Sigmoid colon (tissue), 6 donors: ENCODE measurements at regions not wholly inside any gene's neighbourhood (a gene's known extent, or its start where the extent isn't known, plus 50 kb on each side); places are given as distances from the start of the nearest gene placed in this dataset.
"Not testable (repeated sequence)": the region's sequence is repeated elsewhere in the genome, so short reads cannot be mapped to it uniquely, and the experiment has no call there.

Experiments
- DNase-seq: peaks from one replicate; pipeline ENCODE4 v3.0.0-alpha.2; 2019
- H3K27ac ChIP-seq, 4 donors: fragments of 200-600 bp; sonication (generic); one replicate each; pipeline ENCODE4 v1.5.1; 2016 to 2019; ENCODE audit warnings: mild to moderate bottlenecking in 1 of 4
- H3K27me3 ChIP-seq, 3 donors: fragments of 200-600 bp; sonication (generic); one replicate each; pipeline ENCODE4 v1.5.1; 2019; ENCODE audit warnings: mild to moderate bottlenecking in 1 of 3
- H3K36me3 ChIP-seq, 4 donors: fragments of 200-600 bp; sonication (generic); one replicate each; pipeline ENCODE4 v1.5.1; 2016 to 2019
- H3K4me1 ChIP-seq, 4 donors: fragments of 200-600 bp; sonication (generic); one replicate each; pipeline ENCODE4 v1.5.1; 2017 to 2019
- H3K4me3 ChIP-seq, 4 donors: fragments of 200-600 bp; sonication (generic); one replicate each; pipeline ENCODE4 v1.5.1; 2017 to 2019; ENCODE audit warnings: mild to moderate bottlenecking in 2 of 4, moderate library complexity in 1 of 4
- H3K9me3 ChIP-seq, 4 donors: fragments of 200-600 bp in 3 of 4; sonication (generic) in 3 of 4; one replicate each; pipeline versions ENCODE4 v1.5.1 to v1.6.1; 2013 to 2019
- CTCF ChIP-seq, 4 experiments: fragments of 450-650 bp in 3 of 4; fragments of 200-600 bp in 1 of 4; IDR thresholded peaks; one replicate each; pipeline ENCODE4 v1.5.1; 2016 to 2019; ENCODE audit warnings: antibody characterized with exemption in 4 of 4, mild to moderate bottlenecking in 3 of 4, moderate library complexity in 2 of 4
- EP300 ChIP-seq, 4 donors: sonication (generic); formaldehyde crosslinking; IDR thresholded peaks; one replicate each; pipeline ENCODE4 v1.6.1; 2017; ENCODE audit warnings: antibody characterized with exemption in 4 of 4
- POLR2A ChIP-seq, 2 donors: fragments of 450-650 bp; IDR thresholded peaks; one replicate each; pipeline ENCODE4 v1.6.1; 2016; ENCODE audit warnings: antibody characterized with exemption in 2 of 2, mild to moderate bottlenecking in 2 of 2, moderate library complexity in 2 of 2
- POLR2AphosphoS5 ChIP-seq, 4 donors: sonication (generic); formaldehyde crosslinking; IDR thresholded peaks; one replicate each; pipeline ENCODE4 v1.6.1; 2017; ENCODE audit warnings: antibody characterized with exemption in 4 of 4
- WGBS, 2 donors: extraction: QIAGEN DNeasy Blood & Tissue Kit; methylation state at CpG; one replicate each; pipeline ENCODE4 v1.1.7; 2013; 5-methylcytosine and 5-hydroxymethylcytosine counted together
- intact Hi-C: fragments of 100-400 bp; cut with DNase I; formaldehyde crosslinking; loops from one replicate; pipeline ENCODE4 v1.15.1; 2023
- donor health status: healthy with polysubstance abuse.
- donor health status: healthy.

- intact Hi-C loops = no loop called here
- DNase-seq = no peak
- TF ChIP-seq POLR2A (IDR thresholded peaks at IDR 0.05) (no peak), EP300 (IDR thresholded peaks at IDR 0.05) (no peak), POLR2AphosphoS5 (IDR thresholded peaks at IDR 0.05) (no peak), CTCF (IDR thresholded peaks at IDR 0.05) (no peak)
- 58 to 75% methylated on average over 4 of the region's 4 CpGs for WGBS, 2 donors
- Histone ChIP-seq H3K4me1 (no peaks in the 10 kb centered on the region), H3K27me3 (no peaks in the 10 kb centered on the region), H3K9me3 (no peaks in the 10 kb centered on the region), H3K27ac (no peak overlapping the region), H3K4me3 (no peak overlapping the region), H3K36me3 (no peaks in the 10 kb centered on the region)
Measured at GRCh38 chr2:59824314-59824713, 729.1 kb downstream of the BCL11A start.

GRCh38 chr2:59816075-59816474 lies 737.4 kb downstream of the BCL11A start:
- no peaks in the 10 kb centered on the region for H3K36me3 ChIP-seq
- intact Hi-C loops = no loop called here
- no peaks in the 10 kb centered on the region for H3K4me1 ChIP-seq
- DNase-seq = no peak
- 91 to 92% methylated on average over 1 of the region's 1 CpG for WGBS, 2 donors
- no peaks in the 10 kb centered on the region for H3K27me3 ChIP-seq
- H3K4me3 ChIP-seq = no peak overlapping the region
- no peak for TF ChIP-seq EP300 (IDR thresholded peaks at IDR 0.05)
- TF ChIP-seq CTCF (IDR thresholded peaks at IDR 0.05) = no peak
- TF ChIP-seq POLR2A (IDR thresholded peaks at IDR 0.05) = no peak
- TF ChIP-seq POLR2AphosphoS5 (IDR thresholded peaks at IDR 0.05) = no peak
- H3K27ac ChIP-seq = no peak overlapping the region
- H3K9me3 ChIP-seq = no peaks in the 10 kb centered on the region

- DNase-seq, H3K27me3 ChIP-seq, intact Hi-C loops, H3K4me3 ChIP-seq, H3K9me3 ChIP-seq, H3K27ac ChIP-seq, H3K36me3 ChIP-seq: not testable (repeated sequence)
- H3K4me1 ChIP-seq = peaks cover 0 to 10% (median 0%) of the 10 kb centered on the region in 4 donors
- 18 to 77% methylated on average over 2 of the region's 2 CpGs for WGBS, 2 donors
Measured at GRCh38 chr2:59810283-59810682, 743.2 kb downstream of the BCL11A start.

GRCh38 chr2:59806486-59806885 lies 747.0 kb downstream of the BCL11A start:
- TF ChIP-seq POLR2A (IDR thresholded peaks at IDR 0.05) (no peak), EP300 (IDR thresholded peaks at IDR 0.05) (no peak), CTCF (IDR thresholded peaks at IDR 0.05) (no peak), POLR2AphosphoS5 (IDR thresholded peaks at IDR 0.05) (no peak)

GRCh38 chr2:59804732-59805131 lies 748.7 kb downstream of the BCL11A start:
- 18 to 60% methylated on average over 6 of the region's 6 CpGs for WGBS, 2 donors
- no peak for DNase-seq
- peaks cover 0 to 6% (median 0%) of the 10 kb centered on the region in 4 donors for H3K9me3 ChIP-seq
- no peak for TF ChIP-seq POLR2AphosphoS5 (IDR thresholded peaks at IDR 0.05)
- TF ChIP-seq EP300 (IDR thresholded peaks at IDR 0.05) = no peak
- TF ChIP-seq CTCF (IDR thresholded peaks at IDR 0.05) = no peak
- TF ChIP-seq POLR2A (IDR thresholded peaks at IDR 0.05) = no peak
- no peaks in the 10 kb centered on the region for H3K27me3 ChIP-seq
- H3K27ac ChIP-seq = no peak overlapping the region
- intact Hi-C loops = no loop called here
- H3K4me1 ChIP-seq = peaks cover 0 to 21% (median 0%) of the 10 kb centered on the region in 4 donors
- H3K4me3 ChIP-seq = no peak overlapping the region
- H3K36me3 ChIP-seq = no peaks in the 10 kb centered on the region

More at GRCh38 chr2:59806486-59806885, 747.0 kb downstream of the BCL11A start:
- no peaks in the 10 kb centered on the region for H3K27me3 ChIP-seq
- DNase-seq = no peak
- no peak overlapping the region for H3K27ac ChIP-seq
- no peaks in the 10 kb centered on the region for H3K36me3 ChIP-seq
- no peak overlapping the region for H3K4me3 ChIP-seq
- peaks cover 0 to 6% (median 0%) of the 10 kb centered on the region in 4 donors for H3K9me3 ChIP-seq
- H3K4me1 ChIP-seq = peaks cover 0 to 20% (median 0%) of the 10 kb centered on the region in 4 donors
- intact Hi-C loops = no loop called here
